HG03045 (cell line): ENCODE measurements at regions not wholly inside any gene's neighbourhood (a gene's known extent, or its start where the extent isn't known, plus 50 kb on each side); places are given as distances from the start of the nearest gene placed in this dataset.
"Not testable (repeated sequence)": the region's sequence is repeated elsewhere in the genome, so short reads cannot be mapped to it uniquely, and the experiment has no call there.

ENCODE experiments used
- ATAC-seq: cut with Tn5 transposase; IDR thresholded peaks from one replicate; pipeline ENCODE4 v1.9.1; 2021; ENCODE audit warnings: mild to moderate bottlenecking, moderate library complexity; ENCODE audit not compliant: unreplicated experiment

GRCh38 chr5:39775086-39775796 lies 350.5 kb upstream of the DAB2 start:
- no peak for ATAC-seq

DNA sequence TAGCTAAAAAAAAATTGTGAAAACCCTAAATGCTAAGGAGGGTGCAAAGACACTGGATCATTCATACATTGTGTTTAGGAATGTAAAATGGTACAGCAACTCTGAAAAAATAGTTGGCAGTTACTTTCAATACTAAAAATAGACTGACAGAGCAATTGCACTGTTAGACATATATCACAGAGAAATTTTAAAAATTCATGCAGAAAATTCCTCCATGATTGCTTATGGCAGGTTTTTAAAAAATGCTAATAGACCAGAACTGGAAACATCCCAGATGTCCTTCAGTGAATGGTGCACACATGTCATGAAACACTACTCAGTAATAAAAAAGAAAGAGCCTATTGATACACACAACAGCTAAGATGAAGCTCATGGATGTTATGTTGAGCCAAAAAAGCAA lies 349.8 kb upstream of the DAB2 start:
- ATAC-seq = no peak

GRCh38 chr5:39772307-39772706 lies 347.5 kb upstream of the DAB2 start:
- ATAC-seq = no peak

DNA sequence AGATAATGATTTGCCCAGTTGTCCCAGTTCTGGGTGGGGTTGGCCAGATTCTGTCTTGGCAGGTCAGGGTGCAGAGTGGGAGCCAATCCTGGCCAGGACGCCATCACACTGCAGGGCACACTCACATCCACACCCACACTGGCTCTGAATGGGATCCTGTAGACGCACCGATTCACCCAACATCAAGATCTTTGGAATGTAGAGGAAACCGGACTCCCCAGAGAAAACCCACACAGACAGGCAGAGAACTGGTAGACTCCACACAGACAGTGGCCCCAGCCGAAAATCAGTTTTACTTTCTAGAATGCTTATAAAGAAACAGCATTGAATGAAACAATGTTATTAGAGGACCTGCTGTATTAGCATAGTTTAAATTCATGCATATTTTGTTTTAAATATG lies 343.1 kb upstream of the DAB2 start:
- ATAC-seq = no peak

DNA sequence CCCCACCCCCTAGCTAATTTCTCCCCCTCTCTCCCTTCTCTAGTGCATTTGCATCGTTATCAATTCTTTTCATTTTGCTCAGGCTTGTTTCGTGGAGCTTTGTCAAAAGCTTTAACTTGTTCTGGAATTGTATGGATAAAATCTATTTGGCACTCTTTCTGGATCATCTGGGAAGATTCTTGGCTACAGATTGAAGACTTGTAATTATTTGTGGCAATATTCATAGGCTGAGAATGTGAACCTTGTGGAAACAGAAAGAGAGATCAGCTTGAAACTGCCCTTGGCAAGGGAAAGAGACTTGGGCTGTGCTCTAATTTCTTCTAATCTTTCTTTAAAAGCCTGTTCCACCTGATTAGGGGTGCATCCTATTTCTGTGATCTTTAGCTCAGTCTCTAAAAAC lies 340.6 kb upstream of the DAB2 start:
- ATAC-seq = no peak

GRCh38 chr5:39762761-39763160 lies 338.0 kb upstream of the DAB2 start:
- ATAC-seq = no peak

- ATAC-seq = no peak
Observed at GRCh38 chr5:39761199-39761950, 336.6 kb upstream of the DAB2 start.

DNA sequence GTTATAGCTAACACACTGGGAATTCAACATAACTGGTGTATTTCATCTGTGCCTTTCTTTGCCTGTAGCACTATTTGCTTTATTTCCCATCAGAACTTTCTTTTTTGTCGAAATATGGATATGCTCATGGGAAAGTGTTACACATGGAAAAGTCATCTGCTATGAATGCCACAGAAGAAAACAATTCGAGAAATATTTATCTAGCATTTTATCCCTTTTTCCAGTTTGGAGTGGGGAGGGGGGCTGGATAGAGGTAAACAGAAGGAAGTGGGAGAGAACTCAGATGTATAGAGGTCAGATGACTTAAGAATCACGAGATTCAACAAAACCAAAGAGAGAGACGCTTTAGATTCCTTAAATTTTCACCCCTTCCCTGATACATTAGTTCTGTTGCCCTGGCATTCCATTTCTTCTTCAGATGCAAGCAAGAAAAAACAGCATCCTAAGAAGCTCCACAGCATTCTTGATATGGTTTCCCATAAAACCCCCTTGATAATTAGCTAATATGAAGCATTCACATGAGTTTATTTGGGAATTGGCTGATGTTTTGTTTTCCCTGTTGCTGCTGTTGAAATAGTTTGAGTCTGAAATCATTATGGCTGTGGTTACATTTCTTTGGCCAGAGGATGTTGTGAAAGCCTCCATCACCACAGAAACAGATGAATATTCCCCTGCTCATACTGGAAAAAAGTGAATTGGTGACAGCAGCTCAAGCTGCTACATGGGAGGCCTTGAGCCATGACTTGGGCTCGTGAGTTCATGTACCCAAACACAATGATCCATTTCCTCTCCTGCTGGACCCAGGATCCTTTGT lies 335.8 kb upstream of the DAB2 start:
- no peak for ATAC-seq

- ATAC-seq = no peak
Observed at GRCh38 chr5:39759701-39760100, 334.9 kb upstream of the DAB2 start.

DNA sequence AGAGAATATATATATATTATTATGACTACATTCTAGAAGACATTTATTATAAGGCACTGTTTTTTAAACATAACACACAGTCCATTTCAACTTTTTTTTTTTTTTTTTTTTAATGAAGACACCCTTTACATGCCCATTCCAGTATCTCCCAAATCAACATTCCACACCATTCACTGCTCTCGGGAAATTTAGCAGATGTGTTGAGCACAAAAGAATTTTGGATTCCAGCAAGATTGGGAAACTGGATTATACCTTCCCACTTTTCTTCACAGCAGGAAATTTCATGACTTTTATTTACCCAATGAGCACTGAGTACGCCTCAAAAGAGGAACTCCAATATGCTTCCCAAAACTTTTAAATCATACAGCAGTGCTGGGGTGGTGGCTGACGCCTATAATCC lies 333.6 kb upstream of the DAB2 start:
- ATAC-seq = no peak

DNA sequence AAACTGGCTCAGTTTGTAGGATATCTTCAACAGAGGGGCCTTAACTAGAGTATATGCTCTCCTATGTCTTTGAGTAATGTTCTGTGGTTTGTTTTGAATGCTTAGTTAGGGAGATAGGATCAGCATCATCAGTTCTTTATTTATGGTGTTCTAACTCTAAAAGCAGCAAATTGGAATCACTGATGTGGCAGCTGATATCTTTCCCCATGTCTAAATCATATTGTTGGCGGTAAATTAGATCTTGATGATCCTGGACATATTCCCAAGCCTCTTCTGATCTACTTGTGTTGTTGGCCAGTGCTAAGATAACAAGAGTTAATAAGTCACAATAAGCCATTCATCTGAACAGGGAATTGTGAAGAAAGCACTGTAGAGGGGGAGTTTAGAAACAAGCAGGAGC lies 332.4 kb upstream of the DAB2 start:
- no peak for ATAC-seq

DNA sequence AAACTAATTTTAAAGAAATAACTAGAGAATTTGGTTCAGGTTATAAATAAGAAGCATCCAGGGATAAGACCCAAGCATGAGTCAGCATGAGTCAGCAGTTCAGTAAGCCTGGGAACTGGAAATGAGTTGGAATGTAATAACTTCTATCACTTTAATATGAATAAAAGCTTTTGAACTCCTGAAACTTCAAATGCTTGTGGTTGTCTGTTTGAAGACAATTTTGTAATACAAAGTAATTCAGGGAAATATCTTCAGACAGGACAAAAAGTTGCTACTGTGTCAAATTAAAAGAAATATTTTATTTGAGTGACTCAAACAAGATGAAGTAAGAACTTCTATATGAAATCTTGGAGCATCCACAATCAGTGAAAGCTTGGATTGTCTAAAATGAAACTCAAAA lies 331.2 kb upstream of the DAB2 start:
- ATAC-seq = no peak

DNA sequence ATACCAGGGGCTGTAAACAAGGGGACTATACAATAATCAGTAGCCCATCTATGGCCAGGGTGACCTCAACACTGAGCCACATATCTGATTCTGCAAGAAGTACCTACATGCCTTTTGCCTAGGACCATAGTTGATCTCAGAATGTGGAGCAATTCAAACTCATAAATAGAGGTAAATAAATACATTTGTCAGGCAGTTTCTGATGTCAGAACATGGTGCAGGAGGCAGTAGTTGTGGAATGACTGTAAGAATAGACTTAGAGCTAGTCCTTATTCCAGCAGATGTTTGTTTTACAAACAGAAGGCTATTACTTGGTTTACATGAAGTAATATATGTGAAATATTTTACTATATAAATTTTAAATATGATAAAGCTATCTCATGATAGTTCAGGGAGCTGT lies 330.7 kb upstream of the DAB2 start:
- no peak for ATAC-seq

- not testable (repeated sequence) for ATAC-seq
Observed at GRCh38 chr5:39753747-39754146, 329.0 kb upstream of the DAB2 start.

GRCh38 chr5:39750661-39751060 lies 325.9 kb upstream of the DAB2 start:
- no peak for ATAC-seq

DNA sequence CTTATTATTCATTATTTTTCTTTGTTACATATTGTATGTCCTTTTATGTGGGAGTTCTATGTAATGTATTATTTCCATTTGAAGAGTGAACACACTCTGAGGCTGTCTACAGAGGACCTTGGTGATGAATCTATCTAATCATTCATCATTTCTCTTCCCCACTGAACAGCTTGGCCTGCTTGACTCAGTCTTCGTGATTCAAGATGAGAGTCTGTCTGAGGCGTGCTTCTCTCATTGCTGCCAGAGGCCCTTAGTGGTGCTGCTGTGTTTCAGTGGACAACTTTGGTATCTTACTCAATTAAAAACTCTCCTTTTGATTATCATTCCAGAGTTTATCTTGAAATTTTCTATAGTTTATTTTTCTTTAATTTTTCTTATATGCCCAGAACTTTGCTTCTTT lies 318.1 kb upstream of the DAB2 start:
- ATAC-seq = no peak

GRCh38 chr5:39740404-39740803 lies 315.6 kb upstream of the DAB2 start:
- no peak for ATAC-seq

GRCh38 chr5:39732166-39732565 lies 307.4 kb upstream of the DAB2 start:
- no peak for ATAC-seq

GRCh38 chr5:39730699-39731098 lies 305.9 kb upstream of the DAB2 start:
- no peak for ATAC-seq

- no peak for ATAC-seq
Observed at GRCh38 chr5:39730006-39730405, 305.2 kb upstream of the DAB2 start.

DNA sequence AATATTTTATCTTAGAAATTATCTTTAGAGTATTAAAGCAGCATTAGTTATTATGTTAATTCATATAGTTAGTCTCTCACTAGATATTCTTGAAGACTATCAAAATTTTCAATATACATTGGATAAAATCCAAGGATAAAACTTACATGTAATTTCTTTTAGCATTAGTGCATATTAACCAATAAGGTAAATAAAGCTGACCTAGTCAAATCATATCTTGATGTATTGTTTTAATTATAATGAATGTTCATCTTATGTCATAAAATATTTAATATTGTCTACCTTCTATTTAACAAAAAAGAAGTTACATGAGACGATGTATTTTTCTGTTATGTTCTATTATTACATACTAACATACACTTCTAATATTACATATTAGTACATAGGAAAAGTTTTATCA lies 301.7 kb upstream of the DAB2 start:
- no peak for ATAC-seq

- no peak for ATAC-seq
Observed at GRCh38 chr5:39721394-39721793, 296.6 kb upstream of the DAB2 start.
